ENCODE measurements at regions not wholly inside any gene's neighbourhood (a gene's known extent, or its start where the extent isn't known, plus 50 kb on each side); places are given as distances from the start of the nearest gene placed in this dataset.

DNA sequence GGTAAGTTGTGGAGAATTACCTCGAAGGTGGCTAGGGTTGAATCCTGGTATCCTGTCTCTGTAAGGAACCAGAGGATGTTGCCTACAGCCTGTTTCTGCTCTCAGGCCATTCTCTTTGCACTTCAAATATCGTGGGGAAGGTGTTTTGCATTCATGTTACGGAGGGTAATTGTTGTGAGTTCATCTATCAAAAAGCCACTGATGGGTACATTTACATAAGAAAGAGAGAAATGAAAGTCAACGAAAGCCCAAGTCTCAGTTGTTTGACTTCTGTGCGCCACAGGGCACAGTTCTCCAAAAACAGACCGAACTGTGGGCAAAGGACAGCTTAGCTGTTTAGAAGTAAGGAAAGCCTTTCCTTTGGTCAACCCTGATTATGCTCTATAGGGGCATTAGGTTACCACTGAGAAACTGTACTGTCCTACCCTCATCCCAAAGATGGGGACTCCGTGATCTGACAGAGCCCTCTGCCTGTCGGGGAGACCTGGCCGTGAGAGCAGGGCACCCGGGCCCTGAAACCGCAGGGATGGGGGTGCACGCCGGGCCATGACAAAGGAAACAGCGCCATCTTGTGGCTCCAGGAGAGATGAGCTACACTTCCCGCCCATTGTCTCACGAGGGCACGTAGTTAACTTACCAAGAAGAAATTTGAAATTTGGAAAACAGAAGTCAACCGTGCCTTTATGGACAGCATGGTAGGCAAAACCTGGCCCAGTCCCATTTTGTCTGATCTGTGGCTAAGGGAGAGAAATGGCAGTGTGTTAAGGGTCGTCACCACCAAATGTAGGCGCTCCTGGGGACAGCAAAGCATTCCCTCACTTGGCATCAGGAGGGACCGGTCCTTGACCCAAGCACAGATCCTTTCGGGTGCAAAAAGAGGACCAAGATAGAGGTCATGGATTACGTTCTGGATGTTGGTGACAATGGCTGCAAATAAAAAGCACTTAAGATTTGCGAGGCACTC, 74.5 kb upstream of the DYNLRB2 start:
- TF ChIP-seq, protein P1, sequence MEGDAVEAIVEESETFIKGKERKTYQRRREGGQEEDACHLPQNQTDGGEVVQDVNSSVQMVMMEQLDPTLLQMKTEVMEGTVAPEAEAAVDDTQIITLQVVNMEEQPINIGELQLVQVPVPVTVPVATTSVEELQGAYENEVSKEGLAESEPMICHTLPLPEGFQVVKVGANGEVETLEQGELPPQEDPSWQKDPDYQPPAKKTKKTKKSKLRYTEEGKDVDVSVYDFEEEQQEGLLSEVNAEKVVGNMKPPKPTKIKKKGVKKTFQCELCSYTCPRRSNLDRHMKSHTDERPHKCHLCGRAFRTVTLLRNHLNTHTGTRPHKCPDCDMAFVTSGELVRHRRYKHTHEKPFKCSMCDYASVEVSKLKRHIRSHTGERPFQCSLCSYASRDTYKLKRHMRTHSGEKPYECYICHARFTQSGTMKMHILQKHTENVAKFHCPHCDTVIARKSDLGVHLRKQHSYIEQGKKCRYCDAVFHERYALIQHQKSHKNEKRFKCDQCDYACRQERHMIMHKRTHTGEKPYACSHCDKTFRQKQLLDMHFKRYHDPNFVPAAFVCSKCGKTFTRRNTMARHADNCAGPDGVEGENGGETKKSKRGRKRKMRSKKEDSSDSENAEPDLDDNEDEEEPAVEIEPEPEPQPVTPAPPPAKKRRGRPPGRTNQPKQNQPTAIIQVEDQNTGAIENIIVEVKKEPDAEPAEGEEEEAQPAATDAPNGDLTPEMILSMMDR (IDR thresholded peaks at IDR 0.05), result peak; percentile 84
- Histone ChIP-seq H2AFZ (peak overlapping the region; percentile 4), H3K4me2 (ENCODE audit: low read length) (peak overlapping the region; percentile 43), H3K27me3 (ENCODE audit: control insufficient read depth, insufficient read depth, low read length) (no peaks in the 10 kb centered on the region), H3K9me3 (ENCODE audit: control insufficient read depth, low read length) (no peaks in the 10 kb centered on the region), H3K4me3 (ENCODE audit: low read depth, low read length) (no peak overlapping the region), H3K79me2 (no peaks in the 10 kb centered on the region), H3K9ac (no peak overlapping the region), H3K36me3 (ENCODE audit: control insufficient read depth, insufficient read depth, low read length) (no peaks in the 10 kb centered on the region), H3K27ac (no peak overlapping the region), H3K4me1 (no peaks in the 10 kb centered on the region)

DNA sequence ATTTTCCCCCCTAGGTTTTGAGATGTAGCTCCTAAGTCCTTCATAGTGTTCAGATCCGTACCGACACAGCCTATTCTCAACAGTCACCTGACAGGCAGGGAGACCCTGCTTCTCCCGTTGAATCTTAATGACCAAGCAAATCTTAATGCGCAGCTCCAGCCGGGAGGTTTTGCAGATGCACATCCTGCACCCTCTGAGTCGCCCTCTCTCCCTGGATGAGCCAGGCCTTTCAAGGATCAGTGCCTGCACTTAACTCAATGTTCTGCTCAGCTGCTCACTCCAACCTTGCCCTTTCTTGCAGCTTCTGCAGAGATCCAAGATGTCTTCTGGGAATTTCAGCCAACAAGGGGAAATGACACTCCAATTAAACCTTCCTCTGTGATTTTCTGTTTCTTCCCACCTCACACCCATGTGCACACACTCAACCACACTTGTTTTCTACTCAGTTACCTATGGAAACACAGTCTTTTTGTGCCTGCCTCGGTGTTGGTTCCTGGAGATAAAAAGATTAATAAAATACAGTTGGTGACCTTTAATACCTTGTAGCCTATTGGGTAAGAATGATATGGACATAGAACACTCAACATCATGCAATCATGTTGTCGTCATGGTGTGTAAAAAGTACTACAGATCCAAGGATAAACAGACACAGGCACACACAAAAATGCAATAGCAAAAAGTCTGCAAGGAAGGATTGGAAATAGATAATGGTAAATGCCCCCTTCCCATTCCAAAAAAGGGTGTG, 76.9 kb upstream of the DYNLRB2 start:
- no peaks in the 10 kb centered on the region for H3K4me1 ChIP-seq
- H3K27me3 ChIP-seq (ENCODE audit: control insufficient read depth, insufficient read depth, low read length), result no peaks in the 10 kb centered on the region
- no peak overlapping the region for H2AFZ ChIP-seq
- TF ChIP-seq, protein P1 (IDR thresholded peaks at IDR 0.05), result no peak
- no peaks in the 10 kb centered on the region for H3K36me3 ChIP-seq (ENCODE audit: control insufficient read depth, insufficient read depth, low read length)
- H3K79me2 ChIP-seq, result no peaks in the 10 kb centered on the region
- no peak overlapping the region for H3K4me3 ChIP-seq (ENCODE audit: low read depth, low read length)
- H3K9me3 ChIP-seq (ENCODE audit: control insufficient read depth, low read length), result no peaks in the 10 kb centered on the region
- H3K4me2 ChIP-seq (ENCODE audit: low read length), result no peak overlapping the region
- H3K9ac ChIP-seq, result no peak overlapping the region
- H3K27ac ChIP-seq, result no peak overlapping the region

DNA sequence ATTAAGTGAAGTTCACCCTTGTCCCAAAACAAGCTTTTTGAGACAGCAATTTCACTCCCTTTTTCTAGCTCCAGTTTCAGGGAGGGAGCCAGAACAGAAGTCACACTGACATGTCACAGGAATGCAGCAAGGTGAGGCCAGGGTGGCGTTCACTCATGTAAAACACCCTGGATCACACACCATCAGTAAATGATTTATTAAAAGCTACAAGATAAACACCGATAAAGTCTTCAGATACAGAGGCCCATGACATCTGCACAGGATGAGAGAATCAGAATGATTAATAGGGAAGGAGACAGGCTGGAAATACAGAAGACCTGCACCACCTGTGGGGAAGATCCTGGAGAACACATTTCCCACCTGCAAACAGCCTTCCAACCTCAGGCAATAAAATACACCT, 77.5 kb upstream of the DYNLRB2 start:
- Histone ChIP-seq H3K9me3 (ENCODE audit: control insufficient read depth, low read length) (no peaks in the 10 kb centered on the region), H2AFZ (no peak overlapping the region), H3K27me3 (ENCODE audit: control insufficient read depth, insufficient read depth, low read length) (no peaks in the 10 kb centered on the region), H3K36me3 (ENCODE audit: control insufficient read depth, insufficient read depth, low read length) (no peaks in the 10 kb centered on the region), H3K4me2 (ENCODE audit: low read length) (no peak overlapping the region), H3K9ac (no peak overlapping the region), H3K27ac (no peak overlapping the region), H3K4me3 (ENCODE audit: low read depth, low read length) (no peak overlapping the region), H3K79me2 (no peaks in the 10 kb centered on the region), H3K4me1 (no peaks in the 10 kb centered on the region)
- TF ChIP-seq, protein P1 (IDR thresholded peaks at IDR 0.05), result no peak

DNA sequence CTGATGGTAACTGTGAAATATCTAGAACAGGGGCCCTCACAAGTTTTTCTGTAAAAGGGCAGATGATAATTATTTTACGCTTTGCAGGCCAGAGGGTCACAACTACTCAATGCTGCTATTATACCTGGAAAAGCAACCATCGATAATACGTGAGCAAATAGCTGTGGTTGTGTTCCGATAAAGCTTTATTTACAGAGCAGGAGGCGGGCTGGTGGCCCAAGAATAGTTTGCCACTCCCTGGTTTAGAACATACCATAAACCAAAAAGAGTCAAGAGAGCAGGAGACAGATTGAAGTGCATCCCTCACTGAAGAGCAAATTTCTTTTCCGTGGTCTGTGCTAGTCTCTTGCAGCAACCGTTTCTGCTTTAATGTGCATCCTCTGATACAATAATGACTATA, 77.9 kb upstream of the DYNLRB2 start:
- no peak overlapping the region for H3K9ac ChIP-seq
- H3K4me3 ChIP-seq (ENCODE audit: low read depth, low read length), result no peak overlapping the region
- H3K27ac ChIP-seq, result no peak overlapping the region
- H3K27me3 ChIP-seq (ENCODE audit: control insufficient read depth, insufficient read depth, low read length), result no peaks in the 10 kb centered on the region
- no peak overlapping the region for H2AFZ ChIP-seq
- H3K79me2 ChIP-seq, result no peaks in the 10 kb centered on the region
- no peaks in the 10 kb centered on the region for H3K9me3 ChIP-seq (ENCODE audit: control insufficient read depth, low read length)
- H3K36me3 ChIP-seq (ENCODE audit: control insufficient read depth, insufficient read depth, low read length), result no peaks in the 10 kb centered on the region
- TF ChIP-seq, protein P1 (IDR thresholded peaks at IDR 0.05), result no peak
- H3K4me1 ChIP-seq, result no peaks in the 10 kb centered on the region
- H3K4me2 ChIP-seq (ENCODE audit: low read length), result no peak overlapping the region

Data from parathyroid adenoma (tissue), 2 donors.